DMS79 treated with DMSO at 0.1 percent for 48 hours (cell line): ENCODE measurements at regions not wholly inside any gene's neighbourhood (a gene's known extent, or its start where the extent isn't known, plus 50 kb on each side); places are given as distances from the start of the nearest gene placed in this dataset.

Source experiments
- DNase-seq: peaks from one replicate; lab custom pipeline; 2025; lab: John Stamatoyannopoulos, UW

GRCh38 chr4:35182451-35182850, 1061.9 kb downstream of the ARAP2 start:
- DNase-seq, result no peak

- no peak for DNase-seq
These were observed 1054.2 kb downstream of the ARAP2 start for GRCh38 chr4:35189988-35190613.

DNA sequence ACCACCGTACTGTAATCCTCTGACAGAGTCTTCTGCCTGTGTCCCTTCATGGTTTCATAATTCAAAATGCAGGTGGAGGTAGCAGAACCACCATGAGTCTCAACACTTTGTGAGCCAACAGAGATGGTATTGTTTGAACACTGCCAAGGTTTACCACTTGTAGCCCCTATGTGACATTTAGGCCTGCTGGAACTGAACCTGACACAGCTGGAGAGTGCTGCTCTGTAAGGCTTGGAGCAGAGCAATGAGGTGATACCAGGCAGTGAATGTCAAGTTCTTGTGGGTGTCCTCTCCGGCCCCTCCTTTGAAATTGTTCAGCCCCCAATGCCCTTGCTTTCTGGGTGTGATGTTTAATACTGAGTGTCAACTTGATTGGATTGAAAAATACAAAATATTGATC, 1042.9 kb downstream of the ARAP2 start:
- no peak for DNase-seq

GRCh38 chr4:35216636-35217035, 1027.7 kb downstream of the ARAP2 start:
- no peak for DNase-seq

GRCh38 chr4:35217331-35217730, 1027.0 kb downstream of the ARAP2 start:
- no peak for DNase-seq

GRCh38 chr4:35228313-35228712, 1016.0 kb downstream of the ARAP2 start:
- no peak for DNase-seq

DNA sequence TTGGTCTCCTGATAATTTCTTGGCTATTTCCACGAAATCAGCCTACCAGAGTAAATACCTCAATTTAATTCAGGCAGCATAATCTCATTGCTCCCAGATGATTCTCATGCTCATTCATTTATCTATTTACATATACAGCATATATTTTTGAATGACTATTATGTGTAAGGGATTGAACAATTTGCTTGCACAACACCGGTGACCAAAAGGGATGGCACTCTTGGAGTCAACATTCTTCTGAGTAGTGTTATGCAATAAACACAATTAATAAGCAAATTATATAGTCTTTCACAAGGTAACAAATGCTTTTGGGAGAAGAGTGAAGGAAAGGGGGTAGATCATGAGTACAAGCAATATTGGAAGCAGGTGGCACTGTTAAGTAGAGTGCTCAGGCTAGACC, 1015.3 kb downstream of the ARAP2 start:
- DNase-seq, result no peak

- no peak for DNase-seq
These were observed 1006.4 kb downstream of the ARAP2 start for GRCh38 chr4:35237924-35238323.

DNA sequence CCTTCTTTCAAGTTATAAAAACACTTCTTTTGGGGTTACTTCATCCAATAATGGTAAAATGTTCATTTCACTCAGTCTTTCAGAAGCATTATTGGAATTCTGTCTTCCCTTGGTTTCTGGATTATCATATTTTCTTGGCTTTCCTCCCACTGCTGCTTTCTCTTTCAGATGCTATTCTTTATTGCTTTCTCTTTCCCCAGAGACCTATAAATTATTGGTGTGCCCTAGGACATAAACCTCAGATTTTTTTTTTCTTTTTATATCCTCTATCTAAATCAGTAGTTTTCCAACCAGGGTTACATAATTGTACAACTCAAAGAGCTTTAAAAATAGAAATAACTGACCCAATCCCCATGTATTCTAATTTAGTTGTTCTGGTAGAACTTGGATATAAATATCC, 1005.5 kb downstream of the ARAP2 start:
- no peak for DNase-seq

- no peak for DNase-seq
These were observed 997.8 kb downstream of the ARAP2 start for GRCh38 chr4:35246493-35246892.

DNA sequence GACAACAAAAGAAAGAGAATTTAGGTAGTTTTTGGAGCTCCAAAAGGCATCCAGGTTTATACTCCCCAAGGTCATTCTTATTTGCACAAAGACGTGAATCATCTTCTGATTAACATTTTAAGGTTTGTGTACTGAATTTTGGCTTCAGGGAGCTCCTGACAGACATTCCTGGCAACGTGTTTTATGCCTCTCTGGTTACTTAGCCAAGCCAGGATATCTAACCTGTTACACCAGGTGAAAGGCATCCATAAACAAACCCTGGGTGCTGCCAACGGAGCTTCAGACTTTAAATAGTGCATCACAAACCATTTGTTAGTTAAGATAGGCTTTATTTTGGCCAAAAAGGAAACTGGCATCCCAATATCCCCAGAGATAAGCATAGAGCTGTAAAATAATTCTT, 997.3 kb downstream of the ARAP2 start:
- no peak for DNase-seq

DNA sequence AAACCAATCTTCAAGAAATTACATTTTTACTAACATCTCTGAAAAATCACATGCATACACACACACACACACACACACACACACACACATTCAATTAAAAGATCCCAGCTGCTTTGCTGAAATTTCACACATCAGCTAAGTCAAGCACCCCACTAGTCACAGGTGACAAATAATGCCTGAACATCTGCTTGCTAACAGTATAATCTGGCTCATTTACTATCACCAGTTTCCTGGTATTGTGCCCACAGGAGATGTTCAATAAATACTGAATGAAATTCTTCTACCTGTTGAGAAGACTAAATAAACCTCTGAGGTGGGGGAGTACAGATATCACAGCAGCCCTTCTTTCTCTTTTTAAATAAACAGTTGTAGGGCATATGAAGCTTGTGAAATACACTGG, 994.0 kb downstream of the ARAP2 start:
- no peak for DNase-seq

DNA sequence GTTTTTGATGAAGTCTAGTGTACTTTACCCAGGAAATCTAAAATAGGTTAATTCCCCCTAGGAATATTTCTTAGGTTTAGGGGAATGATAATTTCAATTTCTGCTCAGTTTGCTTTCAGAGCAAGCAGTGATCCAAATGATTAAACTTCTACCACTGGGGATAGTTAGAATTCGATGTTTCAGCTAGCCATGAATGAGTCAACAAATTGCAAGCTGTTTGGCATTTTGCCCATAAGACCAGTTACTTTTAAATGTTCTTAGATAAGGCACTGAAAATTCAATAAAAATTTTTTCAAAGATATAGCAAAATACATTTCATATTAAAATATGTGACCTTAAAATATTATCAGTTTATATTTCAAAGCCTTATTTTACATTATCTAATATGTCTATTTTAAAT, 993.6 kb downstream of the ARAP2 start:
- DNase-seq, result no peak

- DNase-seq, result no peak
These were observed 992.2 kb downstream of the ARAP2 start for GRCh38 chr4:35252071-35252470.

DNA sequence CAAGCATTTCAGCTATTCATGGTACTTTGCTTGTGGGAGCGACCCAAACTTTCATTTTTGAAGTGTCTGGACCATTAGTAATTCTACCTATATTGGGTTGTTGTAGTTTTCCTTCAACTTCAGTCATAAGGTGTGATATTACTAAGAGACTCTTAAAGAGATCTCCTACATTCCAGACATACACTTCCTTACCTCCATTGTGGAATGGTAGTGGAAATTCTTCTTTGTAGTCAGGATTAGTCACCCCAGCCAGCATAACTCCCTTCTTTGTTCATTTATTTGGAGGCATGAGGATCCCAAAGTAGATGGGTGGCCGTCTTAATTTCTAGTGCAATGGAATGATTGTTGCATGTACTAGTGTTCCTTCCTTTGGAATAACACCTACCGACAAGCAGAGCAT, 991.4 kb downstream of the ARAP2 start:
- DNase-seq, result no peak

DNA sequence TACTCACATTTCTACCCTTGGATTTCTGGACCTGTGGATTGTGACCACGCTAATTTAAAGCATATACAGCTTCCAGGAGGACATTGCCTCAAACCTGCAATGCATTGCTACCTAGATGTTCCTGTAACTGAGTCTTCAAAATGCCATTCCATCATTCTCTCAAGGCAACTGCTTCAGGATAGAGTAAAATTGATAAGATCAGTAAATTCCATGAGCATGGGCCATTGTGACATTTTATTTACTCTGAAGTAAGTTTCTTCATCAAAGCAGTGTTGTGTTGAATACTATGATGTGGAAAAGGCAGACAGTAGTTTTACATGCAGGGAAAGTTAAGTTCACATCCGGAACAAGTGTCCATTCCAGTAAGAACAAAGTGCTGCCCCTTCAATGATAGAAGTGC, 991.0 kb downstream of the ARAP2 start:
- DNase-seq, result no peak

GRCh38 chr4:35286434-35286833, 957.9 kb downstream of the ARAP2 start:
- DNase-seq, result no peak

GRCh38 chr4:35300996-35301774, 943.1 kb downstream of the ARAP2 start:
- DNase-seq, result no peak

GRCh38 chr4:35315419-35315818, 928.9 kb downstream of the ARAP2 start:
- DNase-seq, result no peak

DNA sequence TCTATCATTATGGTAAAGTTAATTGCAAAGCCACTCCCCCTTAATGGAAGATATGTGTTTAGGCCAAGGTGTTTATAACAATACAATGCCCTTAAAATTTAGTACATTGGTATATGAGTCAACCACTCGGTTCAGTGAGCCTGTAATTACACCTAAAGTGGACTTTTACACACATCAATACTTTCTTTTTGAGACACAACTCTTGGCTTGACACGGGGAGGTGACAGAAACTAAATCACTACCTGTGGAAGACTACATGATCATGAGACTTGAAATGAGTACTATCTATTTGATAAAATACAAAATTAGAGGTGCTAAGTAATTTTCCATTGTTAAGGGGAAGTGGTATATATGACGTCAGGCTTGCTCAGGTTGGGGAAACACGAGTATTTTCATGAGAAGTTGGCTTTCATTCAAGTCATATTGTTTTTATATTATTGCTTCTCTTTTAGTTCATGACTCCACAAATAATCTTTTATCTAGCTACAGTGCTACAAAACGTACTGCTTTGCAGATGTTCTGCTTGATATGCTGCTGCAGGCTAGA, 918.3 kb downstream of the ARAP2 start:
- DNase-seq, result no peak

DNA sequence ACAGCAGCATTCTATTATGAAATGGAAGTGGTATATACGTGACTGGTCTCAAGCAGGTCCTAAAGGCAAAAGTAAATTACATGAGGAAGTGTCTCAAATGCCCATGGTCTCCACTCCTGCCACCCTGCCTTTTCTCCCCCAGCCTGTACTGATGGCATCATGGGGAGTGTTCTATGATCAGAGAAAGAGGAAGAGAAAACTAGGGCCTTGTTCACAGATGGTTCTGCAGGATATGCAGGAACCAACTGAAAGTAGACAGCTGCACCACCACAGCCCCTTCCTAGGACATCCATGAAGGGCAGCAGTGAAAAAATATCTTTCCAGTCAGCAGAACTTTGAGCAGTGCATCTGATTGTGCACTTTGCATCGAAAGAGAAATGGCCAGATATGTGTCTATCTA, 901.5 kb downstream of the ARAP2 start:
- no peak for DNase-seq

- DNase-seq, result no peak
These were observed 897.0 kb downstream of the ARAP2 start for GRCh38 chr4:35347276-35347675.

DNA sequence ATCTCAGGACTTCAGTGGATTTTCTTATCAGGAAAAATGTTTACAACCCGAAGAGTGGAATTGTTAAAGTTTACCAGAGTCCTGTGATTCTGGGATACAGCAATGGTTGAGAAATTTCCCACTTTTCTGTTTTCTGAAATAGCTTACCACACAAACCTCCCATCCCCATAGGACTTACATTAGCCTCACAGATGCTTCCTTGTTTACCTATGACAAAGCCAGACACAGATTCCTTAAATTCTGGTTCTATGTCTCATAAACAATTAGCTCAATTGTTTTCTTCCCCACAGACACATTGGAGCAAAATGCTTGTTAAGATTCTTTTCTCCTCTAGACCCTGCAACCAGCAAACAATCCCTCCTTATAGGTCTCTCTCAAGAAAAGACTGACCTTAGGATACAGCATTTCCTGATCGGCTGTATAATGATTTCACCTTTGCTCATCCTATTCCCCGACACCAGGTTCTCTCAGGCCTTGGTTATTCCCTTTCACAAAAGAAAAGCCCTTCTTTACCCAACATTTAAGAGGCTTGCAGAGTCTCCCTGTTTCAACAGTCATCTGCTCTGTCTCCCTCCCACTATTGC, 886.2 kb downstream of the ARAP2 start:
- no peak for DNase-seq
